ENCODE measurements at regions not wholly inside any gene's neighbourhood (a gene's known extent, or its start where the extent isn't known, plus 50 kb on each side); places are given as distances from the start of the nearest gene placed in this dataset.

DNA sequence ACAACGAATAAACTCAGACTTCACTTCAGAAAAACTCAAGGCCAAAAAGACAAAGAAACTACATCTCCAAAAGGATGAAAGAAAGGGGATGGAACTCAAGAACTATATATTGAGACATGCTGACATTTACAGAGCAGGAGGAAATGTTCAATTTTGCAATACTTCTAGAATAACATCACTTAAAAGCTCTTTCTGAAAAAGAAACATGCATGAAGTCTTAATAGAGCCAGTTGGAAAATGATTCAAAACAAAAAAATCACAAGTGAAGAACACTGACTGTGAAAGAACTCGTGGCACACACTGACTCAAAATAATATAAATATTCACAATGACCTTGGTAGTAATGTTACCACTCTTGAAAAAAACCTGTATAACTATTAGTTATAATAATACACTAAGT lies 267.8 kb upstream of the NREP start:
- no peaks in the 10 kb centered on the region for H3K9me3 ChIP-seq
- no peak overlapping the region for H3K27ac ChIP-seq
- no peak for TF ChIP-seq POLR2A (IDR thresholded peaks at IDR 0.05)
- TF ChIP-seq, protein P1, sequence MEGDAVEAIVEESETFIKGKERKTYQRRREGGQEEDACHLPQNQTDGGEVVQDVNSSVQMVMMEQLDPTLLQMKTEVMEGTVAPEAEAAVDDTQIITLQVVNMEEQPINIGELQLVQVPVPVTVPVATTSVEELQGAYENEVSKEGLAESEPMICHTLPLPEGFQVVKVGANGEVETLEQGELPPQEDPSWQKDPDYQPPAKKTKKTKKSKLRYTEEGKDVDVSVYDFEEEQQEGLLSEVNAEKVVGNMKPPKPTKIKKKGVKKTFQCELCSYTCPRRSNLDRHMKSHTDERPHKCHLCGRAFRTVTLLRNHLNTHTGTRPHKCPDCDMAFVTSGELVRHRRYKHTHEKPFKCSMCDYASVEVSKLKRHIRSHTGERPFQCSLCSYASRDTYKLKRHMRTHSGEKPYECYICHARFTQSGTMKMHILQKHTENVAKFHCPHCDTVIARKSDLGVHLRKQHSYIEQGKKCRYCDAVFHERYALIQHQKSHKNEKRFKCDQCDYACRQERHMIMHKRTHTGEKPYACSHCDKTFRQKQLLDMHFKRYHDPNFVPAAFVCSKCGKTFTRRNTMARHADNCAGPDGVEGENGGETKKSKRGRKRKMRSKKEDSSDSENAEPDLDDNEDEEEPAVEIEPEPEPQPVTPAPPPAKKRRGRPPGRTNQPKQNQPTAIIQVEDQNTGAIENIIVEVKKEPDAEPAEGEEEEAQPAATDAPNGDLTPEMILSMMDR (IDR thresholded peaks at IDR 0.05), result no peak
- H3K4me1 ChIP-seq, result no peaks in the 10 kb centered on the region
- no peaks in the 10 kb centered on the region for H3K27me3 ChIP-seq
- no peaks in the 10 kb centered on the region for H3K36me3 ChIP-seq (ENCODE audit: low read depth, missing control alignments)
- DNase-seq, result no peak
- WGBS, 2 donors, result 24 to 40% methylated on average over 2 of the region's 2 CpGs
- H3K4me3 ChIP-seq, result no peak overlapping the region
- intact Hi-C loops (cut with DNase I; ENCODE audit: low total_unique reads), result no loop called here

DNA sequence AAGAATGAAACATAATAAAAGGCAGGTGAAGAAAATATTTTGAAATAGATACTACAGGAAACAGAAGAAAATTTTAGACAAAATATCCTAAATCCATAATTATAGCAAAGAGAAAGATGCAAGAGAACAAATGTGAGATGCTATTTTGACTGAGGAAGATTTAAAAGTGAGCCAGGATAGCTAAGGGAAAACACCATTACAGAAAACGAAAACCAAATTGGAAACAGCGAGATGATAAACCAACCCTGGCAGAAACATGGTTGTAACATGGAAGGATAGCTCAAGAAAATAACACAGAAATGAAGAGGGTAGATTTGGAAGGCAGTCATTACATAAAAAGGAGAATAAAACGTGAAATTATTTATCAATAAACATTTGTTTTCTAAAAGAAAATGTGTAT lies 267.2 kb upstream of the NREP start:
- Histone ChIP-seq H3K27ac (no peak overlapping the region), H3K9me3 (no peaks in the 10 kb centered on the region), H3K27me3 (no peaks in the 10 kb centered on the region), H3K36me3 (ENCODE audit: low read depth, missing control alignments) (no peaks in the 10 kb centered on the region), H3K4me3 (no peak overlapping the region), H3K4me1 (no peaks in the 10 kb centered on the region)
- DNase-seq, result no peak
- TF ChIP-seq POLR2A (IDR thresholded peaks at IDR 0.05), result no peak
- 82 to 86% methylated on average over 3 of the region's 3 CpGs for WGBS, 2 donors
- intact Hi-C loops (cut with DNase I; ENCODE audit: low total_unique reads), result no loop called here

DNA sequence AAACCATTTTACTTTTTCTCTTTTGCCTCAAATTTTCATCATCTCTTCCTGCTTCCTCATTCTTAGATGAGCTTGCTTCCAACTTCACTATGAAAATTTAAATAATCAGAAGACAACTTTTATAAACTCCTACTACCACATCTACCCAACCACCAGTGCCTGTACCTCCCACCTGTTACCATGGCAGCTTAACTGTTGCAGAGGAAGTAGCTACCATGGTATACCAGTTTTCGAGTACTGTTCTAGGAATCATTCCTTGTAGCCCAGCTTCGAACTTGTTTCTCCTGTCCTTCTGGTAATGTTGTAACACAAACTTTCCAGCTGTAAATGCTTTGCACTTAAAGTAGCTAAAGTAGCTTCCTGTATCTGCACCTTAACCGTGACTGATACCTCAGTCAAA lies 266.8 kb upstream of the NREP start:
- Histone ChIP-seq H3K27ac (no peak overlapping the region), H3K4me1 (no peaks in the 10 kb centered on the region), H3K36me3 (ENCODE audit: low read depth, missing control alignments) (no peaks in the 10 kb centered on the region), H3K9me3 (no peaks in the 10 kb centered on the region), H3K4me3 (no peak overlapping the region), H3K27me3 (no peaks in the 10 kb centered on the region)
- TF ChIP-seq, protein P1 (IDR thresholded peaks at IDR 0.05), result no peak
- no peak for TF ChIP-seq POLR2A (IDR thresholded peaks at IDR 0.05)
- intact Hi-C loops (cut with DNase I; ENCODE audit: low total_unique reads), result no loop called here
- WGBS, 2 donors, result 89 to 94% methylated on average over 3 of the region's 3 CpGs
- DNase-seq, result no peak

DNA sequence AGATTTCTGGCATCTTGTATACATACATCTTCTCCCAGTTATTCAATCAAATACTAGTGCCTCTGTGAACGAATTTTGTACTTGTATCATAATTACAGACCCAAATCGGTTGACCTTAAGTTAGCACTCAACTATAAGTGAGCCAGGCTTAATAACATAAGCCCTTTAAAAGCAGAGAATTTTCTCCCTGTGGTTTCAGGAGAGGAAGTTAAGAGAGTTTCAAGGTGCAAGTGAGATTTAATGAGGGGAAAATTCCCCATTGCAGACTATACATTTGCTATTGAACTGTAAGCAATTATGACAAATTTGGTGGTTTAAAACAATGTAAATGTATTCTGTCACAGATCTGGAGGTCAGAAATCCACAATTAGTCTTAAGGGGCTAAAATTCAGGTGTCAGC lies 261.9 kb upstream of the NREP start:
- no peak for DNase-seq
- TF ChIP-seq, protein P1 (IDR thresholded peaks at IDR 0.05), result no peak
- TF ChIP-seq POLR2A (IDR thresholded peaks at IDR 0.05), result no peak
- no peak overlapping the region for H3K27ac ChIP-seq
- H3K4me1 ChIP-seq, result no peaks in the 10 kb centered on the region
- intact Hi-C loops (cut with DNase I; ENCODE audit: low total_unique reads), result no loop called here
- H3K9me3 ChIP-seq, result no peaks in the 10 kb centered on the region
- no peaks in the 10 kb centered on the region for H3K36me3 ChIP-seq (ENCODE audit: low read depth, missing control alignments)
- no peak overlapping the region for H3K4me3 ChIP-seq
- WGBS, 2 donors, result 63 to 64% methylated on average over 2 of the region's 2 CpGs
- H3K27me3 ChIP-seq, result no peaks in the 10 kb centered on the region

DNA sequence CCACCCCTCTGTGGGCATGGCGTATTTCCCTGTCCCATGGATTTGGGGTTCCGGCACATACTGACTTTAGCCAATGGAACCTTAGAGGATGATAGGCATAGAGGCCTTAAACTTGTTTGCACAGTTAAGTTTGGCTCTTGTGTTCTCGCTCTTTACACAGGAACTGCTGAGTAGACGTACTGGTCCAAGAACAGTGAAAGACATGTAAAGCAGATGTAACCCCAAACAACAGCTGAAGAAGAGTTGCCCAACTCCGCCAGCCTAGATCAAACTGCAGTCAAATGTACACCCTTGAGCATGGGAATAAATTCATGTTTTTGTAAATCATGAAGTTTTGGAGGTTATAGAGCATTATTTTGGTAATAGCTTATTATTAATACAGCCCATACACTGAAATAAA lies 260.0 kb upstream of the NREP start:
- intact Hi-C loops (cut with DNase I; ENCODE audit: low total_unique reads), result no loop called here
- H3K9me3 ChIP-seq, result no peaks in the 10 kb centered on the region
- H3K4me3 ChIP-seq, result no peak overlapping the region
- no peaks in the 10 kb centered on the region for H3K36me3 ChIP-seq (ENCODE audit: low read depth, missing control alignments)
- no peak for TF ChIP-seq POLR2A (IDR thresholded peaks at IDR 0.05)
- TF ChIP-seq, protein P1 (IDR thresholded peaks at IDR 0.05), result no peak
- DNase-seq, result no peak
- no peaks in the 10 kb centered on the region for H3K4me1 ChIP-seq
- H3K27me3 ChIP-seq, result no peaks in the 10 kb centered on the region
- WGBS, 2 donors, result 97 to 98% methylated on average over 5 of the region's 5 CpGs
- H3K27ac ChIP-seq, result no peak overlapping the region
